NOMO-1 treated with dmso at 0.1 percent for 144 hours (cell line): ENCODE measurements at regions not wholly inside any gene's neighbourhood (a gene's known extent, or its start where the extent isn't known, plus 50 kb on each side); places are given as distances from the start of the nearest gene placed in this dataset.

Experiments used
- DNase-seq: peaks from one replicate; lab custom pipeline; 2025; ENCODE audit not compliant: unreplicated experiment; lab: John Stamatoyannopoulos, UW

- no peak for DNase-seq
Observed at GRCh38 chr4:24666316-24666715, 82.0 kb upstream of the DHX15 start.

GRCh38 chr4:24666816-24667477 is 82.6 kb upstream of the DHX15 start:
- DNase-seq = no peak

GRCh38 chr4:24668956-24669355 is 84.6 kb upstream of the DHX15 start:
- DNase-seq = no peak

- no peak for DNase-seq
Observed at GRCh38 chr4:24669751-24670150, 85.4 kb upstream of the DHX15 start.

- DNase-seq = no peak
Observed at GRCh38 chr4:24671849-24672248, 87.5 kb upstream of the DHX15 start.

GRCh38 chr4:24672880-24673279 is 88.5 kb upstream of the DHX15 start:
- DNase-seq = no peak

- DNase-seq = peak; percentile 52
Observed at GRCh38 chr4:24674279-24674678, 89.9 kb upstream of the DHX15 start.

GRCh38 chr4:24675721-24676389 is 91.5 kb upstream of the DHX15 start:
- DNase-seq = peak; percentile 27

- DNase-seq = no peak
Observed at GRCh38 chr4:24677909-24678308, 93.6 kb upstream of the DHX15 start.

GRCh38 chr4:24680746-24681448 is 96.5 kb upstream of the DHX15 start:
- no peak for DNase-seq

- DNase-seq = peak; percentile 86
Observed at GRCh38 chr4:24683116-24683515, 98.8 kb upstream of the DHX15 start.

GRCh38 chr4:24686866-24687692 is 102.7 kb upstream of the DHX15 start:
- no peak for DNase-seq

GRCh38 chr4:24688453-24688852 is 104.1 kb upstream of the DHX15 start:
- DNase-seq = no peak

GRCh38 chr4:24689212-24689611 is 104.9 kb upstream of the DHX15 start:
- DNase-seq = no peak

GRCh38 chr4:24690436-24690835 is 104.9 kb upstream of the SOD3 start:
- DNase-seq = no peak

- no peak for DNase-seq
Observed at GRCh38 chr4:24693636-24694035, 101.7 kb upstream of the SOD3 start.

- DNase-seq = no peak
Observed at GRCh38 chr4:24700118-24700517, 95.3 kb upstream of the SOD3 start.

- DNase-seq = no peak
Observed at GRCh38 chr4:24701683-24702082, 93.7 kb upstream of the SOD3 start.

- no peak for DNase-seq
Observed at GRCh38 chr4:24702281-24702680, 93.1 kb upstream of the SOD3 start.

- DNase-seq = no peak
Observed at GRCh38 chr4:24703298-24703697, 92.1 kb upstream of the SOD3 start.

GRCh38 chr4:24704149-24704548 is 91.2 kb upstream of the SOD3 start:
- DNase-seq = no peak
